ENCODE measurements at regions not wholly inside any gene's neighbourhood (a gene's known extent, or its start where the extent isn't known, plus 50 kb on each side); places are given as distances from the start of the nearest gene placed in this dataset.
"Not testable (repeated sequence)": the region's sequence is repeated elsewhere in the genome, so short reads cannot be mapped to it uniquely, and the experiment has no call there.

DNA sequence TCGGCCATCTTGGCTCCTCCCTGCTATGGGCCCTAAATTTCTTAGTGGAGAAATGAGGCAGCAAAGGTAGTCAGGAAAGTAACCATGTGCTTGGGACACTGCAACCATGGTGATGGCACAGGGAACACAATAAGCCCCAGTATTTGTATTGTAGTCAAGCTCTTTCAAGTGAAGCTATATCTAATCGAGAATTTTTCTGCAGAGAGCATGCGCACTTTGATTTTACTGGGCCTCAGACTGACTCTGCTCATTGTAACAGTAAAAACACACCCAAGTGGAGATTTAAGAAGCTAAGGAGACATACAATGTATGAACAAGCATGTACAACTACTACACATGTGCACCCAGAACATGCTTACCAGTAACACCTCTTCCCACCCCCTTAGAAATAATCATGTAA is 67.3 kb upstream of the TMEM229A start:
- Histone ChIP-seq H3K9me3 (ENCODE audit: control insufficient read depth in 4 of 4, insufficient read depth in 3 of 4, low read length in 3 of 4) (no peaks in the 10 kb centered on the region), H3K36me3 (ENCODE audit: control insufficient read depth in 4 of 4, insufficient read depth in 4 of 4, low read length in 4 of 4) (no peaks in the 10 kb centered on the region), H3K27ac (ENCODE audit: low read depth in 1 of 2, low read length in 1 of 2) (no peak overlapping the region), H3K4me3 (no peak overlapping the region), H3K27me3 (ENCODE audit: control insufficient read depth in 3 of 3, insufficient read depth in 3 of 3, low read length in 2 of 3) (no peaks in the 10 kb centered on the region), H3K9ac (ENCODE audit: insufficient read depth in 1 of 2, low read length in 2 of 2) (no peak overlapping the region), H3K4me1 (ENCODE audit: control insufficient read depth in 5 of 5, insufficient read depth in 5 of 5, low read length in 5 of 5) (no peaks in the 10 kb centered on the region)
- TF ChIP-seq, protein P1, sequence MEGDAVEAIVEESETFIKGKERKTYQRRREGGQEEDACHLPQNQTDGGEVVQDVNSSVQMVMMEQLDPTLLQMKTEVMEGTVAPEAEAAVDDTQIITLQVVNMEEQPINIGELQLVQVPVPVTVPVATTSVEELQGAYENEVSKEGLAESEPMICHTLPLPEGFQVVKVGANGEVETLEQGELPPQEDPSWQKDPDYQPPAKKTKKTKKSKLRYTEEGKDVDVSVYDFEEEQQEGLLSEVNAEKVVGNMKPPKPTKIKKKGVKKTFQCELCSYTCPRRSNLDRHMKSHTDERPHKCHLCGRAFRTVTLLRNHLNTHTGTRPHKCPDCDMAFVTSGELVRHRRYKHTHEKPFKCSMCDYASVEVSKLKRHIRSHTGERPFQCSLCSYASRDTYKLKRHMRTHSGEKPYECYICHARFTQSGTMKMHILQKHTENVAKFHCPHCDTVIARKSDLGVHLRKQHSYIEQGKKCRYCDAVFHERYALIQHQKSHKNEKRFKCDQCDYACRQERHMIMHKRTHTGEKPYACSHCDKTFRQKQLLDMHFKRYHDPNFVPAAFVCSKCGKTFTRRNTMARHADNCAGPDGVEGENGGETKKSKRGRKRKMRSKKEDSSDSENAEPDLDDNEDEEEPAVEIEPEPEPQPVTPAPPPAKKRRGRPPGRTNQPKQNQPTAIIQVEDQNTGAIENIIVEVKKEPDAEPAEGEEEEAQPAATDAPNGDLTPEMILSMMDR (IDR thresholded peaks at IDR 0.05; ENCODE audit: control extremely low read depth, extremely low read depth) = no peak
- WGBS, 2 donors = 95% methylated on average over 3 of the region's 3 CpGs
- no peak for DNase-seq
- no peak for ATAC-seq (ENCODE audit: insufficient read depth, low FRiP score)

DNA sequence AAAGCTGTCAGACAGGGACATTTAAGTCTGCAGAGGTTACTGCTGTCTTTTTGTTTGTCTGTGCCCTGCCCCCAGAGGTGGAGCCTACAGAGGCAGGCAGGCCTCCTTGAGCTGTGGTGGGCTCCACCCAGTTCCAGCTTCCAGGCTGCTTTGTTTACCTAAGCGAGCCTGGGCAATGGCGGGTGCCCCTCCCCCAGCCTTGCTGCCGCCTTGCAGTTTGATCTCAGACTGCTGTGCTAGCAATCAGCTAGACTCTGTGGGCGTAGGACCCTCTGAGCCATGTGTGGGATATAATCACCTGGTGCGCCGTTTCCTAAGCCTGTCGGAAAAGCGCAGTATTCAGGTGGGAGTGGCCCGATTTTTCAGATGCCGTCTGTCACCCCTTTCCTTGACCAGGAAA is 66.7 kb upstream of the TMEM229A start:
- H3K27ac ChIP-seq (ENCODE audit: low read depth in 1 of 2, low read length in 1 of 2); H3K27me3 ChIP-seq (ENCODE audit: control insufficient read depth in 3 of 3, insufficient read depth in 3 of 3, low read length in 2 of 3); H3K9me3 ChIP-seq (ENCODE audit: control insufficient read depth in 4 of 4, insufficient read depth in 3 of 4, low read length in 3 of 4); ATAC-seq (ENCODE audit: insufficient read depth, low FRiP score); H3K9ac ChIP-seq (ENCODE audit: insufficient read depth in 1 of 2, low read length in 2 of 2); H3K4me1 ChIP-seq (ENCODE audit: control insufficient read depth in 5 of 5, insufficient read depth in 5 of 5, low read length in 5 of 5); H3K4me3 ChIP-seq; H3K36me3 ChIP-seq (ENCODE audit: control insufficient read depth in 4 of 4, insufficient read depth in 4 of 4, low read length in 4 of 4); DNase-seq: not testable (repeated sequence)
- WGBS, 2 donors = 80 to 86% methylated on average over 10 of the region's 10 CpGs

DNA sequence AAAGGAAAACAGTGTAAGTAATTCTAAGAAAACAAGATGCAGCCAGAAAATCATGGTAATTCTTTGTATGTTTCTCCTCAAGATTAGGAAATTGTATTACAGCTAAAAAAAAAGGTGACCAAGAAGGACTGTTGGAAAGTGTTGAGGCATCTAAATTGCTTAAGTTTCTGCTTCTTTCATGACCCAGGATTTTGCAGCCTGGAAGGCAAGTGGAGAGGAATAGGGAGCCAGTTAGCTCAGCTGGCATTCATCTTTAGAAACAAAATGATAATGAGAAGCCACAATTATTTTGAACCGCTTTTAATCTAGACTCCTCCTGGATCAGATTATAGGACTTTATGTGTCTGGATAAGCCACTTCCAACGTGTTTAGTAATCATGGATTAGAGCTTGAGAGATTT is 56.8 kb upstream of the TMEM229A start:
- H3K36me3 ChIP-seq (ENCODE audit: control insufficient read depth in 4 of 4, insufficient read depth in 4 of 4, low read length in 4 of 4) = no peaks in the 10 kb centered on the region
- TF ChIP-seq, protein P1 (IDR thresholded peaks at IDR 0.05; ENCODE audit: control extremely low read depth, extremely low read depth) = no peak
- no peak overlapping the region for H3K4me3 ChIP-seq
- H3K9ac ChIP-seq (ENCODE audit: insufficient read depth in 1 of 2, low read length in 2 of 2) = no peak overlapping the region
- peaks cover 0 to 15% (median 4%) of the 10 kb centered on the region in 5 donors for H3K4me1 ChIP-seq (ENCODE audit: control insufficient read depth in 5 of 5, insufficient read depth in 5 of 5, low read length in 5 of 5)
- WGBS, 2 donors = 62 to 78% methylated on average over 2 of the region's 2 CpGs
- H3K27ac ChIP-seq (ENCODE audit: low read depth in 1 of 2, low read length in 1 of 2) = no peak overlapping the region
- no peaks in the 10 kb centered on the region for H3K27me3 ChIP-seq (ENCODE audit: control insufficient read depth in 3 of 3, insufficient read depth in 3 of 3, low read length in 2 of 3)
- ATAC-seq (ENCODE audit: insufficient read depth, low FRiP score) = no peak
- DNase-seq = peak in 2 of 3 donors; percentile 17 to 35
- H3K9me3 ChIP-seq (ENCODE audit: control insufficient read depth in 4 of 4, insufficient read depth in 3 of 4, low read length in 3 of 4) = no peaks in the 10 kb centered on the region

DNA sequence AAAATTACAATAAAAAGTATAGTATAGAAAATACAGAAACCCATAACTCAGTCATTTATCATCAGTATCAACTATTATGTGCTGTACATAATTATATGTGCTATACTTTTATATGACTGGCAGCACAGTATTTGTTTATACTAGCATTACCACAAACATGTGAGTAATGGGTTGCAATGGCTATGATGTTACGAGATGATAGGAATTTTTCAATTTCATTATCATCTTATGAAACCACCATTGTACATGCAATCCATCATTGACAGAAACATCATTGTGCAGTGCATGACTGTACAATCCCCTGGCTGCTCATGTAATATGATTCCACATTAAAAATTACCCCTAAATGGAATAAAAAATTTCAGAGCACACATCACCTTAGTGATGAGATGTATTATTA is 55.7 kb upstream of the TMEM229A start:
- no peak overlapping the region for H3K4me3 ChIP-seq
- TF ChIP-seq, protein P1 (IDR thresholded peaks at IDR 0.05; ENCODE audit: control extremely low read depth, extremely low read depth) = no peak
- peaks cover 0 to 22% (median 6%) of the 10 kb centered on the region in 5 donors for H3K4me1 ChIP-seq (ENCODE audit: control insufficient read depth in 5 of 5, insufficient read depth in 5 of 5, low read length in 5 of 5)
- no peaks in the 10 kb centered on the region for H3K36me3 ChIP-seq (ENCODE audit: control insufficient read depth in 4 of 4, insufficient read depth in 4 of 4, low read length in 4 of 4)
- H3K9me3 ChIP-seq (ENCODE audit: control insufficient read depth in 4 of 4, insufficient read depth in 3 of 4, low read length in 3 of 4) = no peaks in the 10 kb centered on the region
- no peaks in the 10 kb centered on the region for H3K27me3 ChIP-seq (ENCODE audit: control insufficient read depth in 3 of 3, insufficient read depth in 3 of 3, low read length in 2 of 3)
- no peak overlapping the region for H3K9ac ChIP-seq (ENCODE audit: insufficient read depth in 1 of 2, low read length in 2 of 2)
- no peak overlapping the region for H3K27ac ChIP-seq (ENCODE audit: low read depth in 1 of 2, low read length in 1 of 2)
- ATAC-seq (ENCODE audit: insufficient read depth, low FRiP score) (no peak), DNase-seq (no peak)
- 84 to 94% methylated on average over 1 of the region's 1 CpG for WGBS, 2 donors
